ENCODE measurements at regions not wholly inside any gene's neighbourhood (a gene's known extent, or its start where the extent isn't known, plus 50 kb on each side); places are given as distances from the start of the nearest gene placed in this dataset.
"Not testable (repeated sequence)": the region's sequence is repeated elsewhere in the genome, so short reads cannot be mapped to it uniquely, and the experiment has no call there.

DNA sequence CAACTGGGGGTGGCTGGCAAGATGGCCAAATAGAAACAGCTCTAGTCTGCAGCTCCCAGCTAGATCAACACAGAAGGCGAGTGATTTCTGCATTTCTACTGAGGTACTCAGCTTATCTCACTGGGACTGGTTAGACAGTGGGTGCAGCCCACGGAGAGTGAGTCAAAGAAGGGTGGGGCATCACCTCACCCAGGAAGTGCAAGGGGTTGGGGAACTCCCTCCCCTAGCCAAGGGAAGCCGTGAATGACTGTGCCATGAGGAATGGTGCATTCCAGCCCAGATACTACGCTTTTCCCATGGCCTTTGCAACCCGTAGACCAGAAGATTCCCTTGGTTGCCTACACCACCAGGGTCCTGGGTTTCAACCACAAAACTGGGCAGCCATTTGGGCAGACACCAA is 452.6 kb downstream of the NR4A2 start:
- TF ChIP-seq ZNF445 (CRISPR knock-in tag; IDR thresholded peaks at IDR 0.05; ENCODE audit: low read depth): not testable (repeated sequence)
- TF ChIP-seq, protein P1, sequence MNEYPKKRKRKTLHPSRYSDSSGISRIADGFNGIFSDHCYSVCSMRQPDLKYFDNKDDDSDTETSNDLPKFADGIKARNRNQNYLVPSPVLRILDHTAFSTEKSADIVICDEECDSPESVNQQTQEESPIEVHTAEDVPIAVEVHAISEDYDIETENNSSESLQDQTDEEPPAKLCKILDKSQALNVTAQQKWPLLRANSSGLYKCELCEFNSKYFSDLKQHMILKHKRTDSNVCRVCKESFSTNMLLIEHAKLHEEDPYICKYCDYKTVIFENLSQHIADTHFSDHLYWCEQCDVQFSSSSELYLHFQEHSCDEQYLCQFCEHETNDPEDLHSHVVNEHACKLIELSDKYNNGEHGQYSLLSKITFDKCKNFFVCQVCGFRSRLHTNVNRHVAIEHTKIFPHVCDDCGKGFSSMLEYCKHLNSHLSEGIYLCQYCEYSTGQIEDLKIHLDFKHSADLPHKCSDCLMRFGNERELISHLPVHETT (CRISPR knock-in tag; conservative IDR thresholded peaks at IDR 0.05 in 1 of 2, IDR thresholded peaks at IDR 0.05 in 1 of 2): not testable (repeated sequence)

All from K562 (cell line).